ENCODE measurements at regions not wholly inside any gene's neighbourhood (a gene's known extent, or its start where the extent isn't known, plus 50 kb on each side); places are given as distances from the start of the nearest gene placed in this dataset.
A peak's percentile ranks its signal among the peaks of the same experiment; 100 is the strongest.
"Not testable (repeated sequence)": the region's sequence is repeated elsewhere in the genome, so short reads cannot be mapped to it uniquely, and the experiment has no call there.

GRCh38 chrX:9271789-9272525, 192.9 kb upstream of the TBL1X start:
- DNase-seq: no peak

DNA sequence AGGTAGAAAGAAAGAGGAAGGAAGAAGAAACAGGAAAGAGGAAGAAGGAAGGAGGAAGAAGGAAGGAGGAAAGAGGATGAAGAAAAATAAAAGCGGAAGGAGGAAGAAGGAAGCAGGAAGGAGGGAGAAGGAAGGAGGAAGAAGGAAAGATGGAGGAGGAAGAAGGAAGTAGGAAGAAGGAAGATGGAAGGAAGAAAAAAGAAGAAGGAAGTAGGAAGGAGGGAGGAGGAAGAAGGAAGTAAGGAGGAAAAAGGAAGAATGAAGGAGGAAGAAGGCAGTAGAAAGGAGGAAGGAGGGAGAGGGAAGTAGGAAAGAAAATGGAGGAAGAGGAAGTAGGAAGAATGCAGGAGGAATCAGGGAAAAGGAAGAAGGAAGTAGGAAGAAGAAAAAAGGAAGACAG, 191.1 kb upstream of the TBL1X start:
- no peak for DNase-seq

DNA sequence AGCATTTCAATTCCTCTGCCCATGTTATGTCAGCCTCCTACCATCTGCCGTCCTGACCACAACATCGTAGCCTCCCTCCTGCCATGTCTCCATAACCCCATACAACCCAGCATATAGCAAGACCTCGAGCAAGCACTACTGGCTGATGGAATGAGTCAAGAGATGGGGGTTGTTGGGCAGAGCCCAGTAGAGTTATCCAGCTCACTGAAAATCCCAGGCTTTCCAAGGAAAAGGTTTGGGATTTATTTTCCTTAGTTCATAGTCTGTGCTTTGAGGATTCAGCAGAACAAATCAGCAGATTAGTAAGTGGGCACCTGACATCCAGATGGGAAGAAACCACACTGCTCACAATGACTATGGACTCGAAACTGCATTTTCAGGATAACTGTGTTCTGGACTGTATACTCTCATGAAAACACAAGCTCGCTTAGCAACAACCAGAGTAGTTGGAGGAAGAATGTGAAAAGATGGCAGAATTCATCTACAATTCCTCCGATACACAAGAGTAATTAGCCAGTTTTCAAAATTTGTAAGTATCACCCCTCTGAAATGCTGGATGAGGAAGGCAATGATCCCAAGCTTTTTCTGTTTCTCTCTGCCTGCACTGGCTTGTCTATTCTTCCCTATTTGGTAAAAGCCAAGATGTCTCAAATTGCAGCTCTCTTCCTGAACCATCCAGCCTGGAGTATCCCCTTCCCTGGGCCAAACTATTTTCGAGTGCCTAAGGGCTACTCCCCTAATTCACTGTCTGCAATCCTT, 186.2 kb upstream of the TBL1X start:
- DNase-seq: no peak

DNA sequence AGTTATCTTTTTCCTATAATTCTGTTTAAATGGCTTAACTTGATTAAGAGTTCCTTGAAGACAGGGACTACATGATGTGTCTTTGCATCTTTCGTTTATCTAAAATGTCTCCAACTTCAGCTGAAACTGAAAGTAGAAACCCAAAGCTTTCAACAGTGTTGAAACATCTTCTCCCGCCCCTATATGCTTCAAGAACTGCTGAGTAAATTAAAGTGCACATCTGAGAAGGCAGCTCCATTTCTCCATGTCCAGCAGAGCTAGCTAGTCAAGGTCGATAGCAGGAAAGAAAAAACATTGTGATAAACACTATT, 185.7 kb upstream of the TBL1X start:
- no peak for DNase-seq

DNA sequence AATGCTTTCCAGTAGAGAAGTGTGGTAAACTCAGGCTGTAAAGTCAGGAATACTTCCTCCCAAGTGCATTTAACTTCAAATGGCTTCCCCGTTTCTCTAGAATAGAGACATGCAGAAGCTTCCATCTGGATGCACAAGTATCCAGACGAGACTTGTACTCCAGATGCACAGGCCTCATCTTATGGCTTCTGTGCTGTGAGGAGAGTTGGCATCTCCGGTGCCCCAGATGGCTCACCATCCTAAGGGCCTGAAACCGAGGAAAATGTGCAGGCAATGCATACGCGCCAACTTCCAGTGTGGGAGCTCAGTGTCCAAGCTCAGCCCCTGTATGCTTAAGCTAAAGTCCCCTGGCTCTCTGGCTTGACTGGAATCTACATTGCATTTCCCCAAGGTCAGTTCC, 184.0 kb upstream of the TBL1X start:
- no peak for DNase-seq

- DNase-seq: no peak
Measured at GRCh38 chrX:9282325-9282724, 182.5 kb upstream of the TBL1X start.

DNA sequence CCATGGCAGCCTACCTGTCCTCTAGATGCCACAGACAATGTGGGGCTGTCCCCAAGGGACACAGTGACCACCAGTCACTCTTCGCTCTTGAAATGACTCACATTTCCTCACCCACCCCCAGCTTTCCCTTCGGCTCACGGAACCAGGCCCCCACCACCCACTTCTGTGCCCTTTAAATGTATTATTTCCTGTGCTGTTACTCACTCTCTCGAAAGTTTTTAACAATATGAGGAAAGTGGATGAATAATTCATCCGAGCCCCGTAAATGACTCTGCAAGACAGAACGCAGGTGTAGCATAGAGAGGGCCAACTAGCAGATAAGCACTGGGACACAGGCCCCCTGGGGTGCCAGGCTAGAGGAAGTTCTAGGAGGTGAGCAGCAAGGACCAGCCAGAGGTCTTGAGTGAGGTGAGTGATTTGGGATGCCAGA, 179.5 kb upstream of the TBL1X start:
- no peak for DNase-seq

DNA sequence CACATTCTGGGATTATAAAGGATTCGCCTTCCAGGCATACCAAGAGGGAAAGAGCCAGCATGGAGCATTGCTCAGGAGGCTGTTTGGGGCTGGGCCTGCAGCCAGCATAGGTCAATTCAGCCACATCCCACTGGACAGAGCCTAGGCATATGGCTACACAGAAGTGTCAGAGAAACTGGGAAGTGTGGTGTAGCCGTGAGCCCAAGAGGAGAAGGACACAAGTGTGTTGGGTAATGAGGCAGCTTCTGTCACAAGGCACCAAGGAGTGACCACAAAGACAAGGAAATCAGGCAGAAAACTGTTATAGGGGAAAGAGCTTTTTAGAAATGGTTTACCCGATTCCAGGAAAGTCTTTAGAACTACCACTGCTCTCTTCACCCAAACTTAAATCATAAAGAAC, 178.6 kb upstream of the TBL1X start:
- DNase-seq: no peak

GRCh38 chrX:9291629-9292028, 173.2 kb upstream of the TBL1X start:
- no peak for DNase-seq

DNA sequence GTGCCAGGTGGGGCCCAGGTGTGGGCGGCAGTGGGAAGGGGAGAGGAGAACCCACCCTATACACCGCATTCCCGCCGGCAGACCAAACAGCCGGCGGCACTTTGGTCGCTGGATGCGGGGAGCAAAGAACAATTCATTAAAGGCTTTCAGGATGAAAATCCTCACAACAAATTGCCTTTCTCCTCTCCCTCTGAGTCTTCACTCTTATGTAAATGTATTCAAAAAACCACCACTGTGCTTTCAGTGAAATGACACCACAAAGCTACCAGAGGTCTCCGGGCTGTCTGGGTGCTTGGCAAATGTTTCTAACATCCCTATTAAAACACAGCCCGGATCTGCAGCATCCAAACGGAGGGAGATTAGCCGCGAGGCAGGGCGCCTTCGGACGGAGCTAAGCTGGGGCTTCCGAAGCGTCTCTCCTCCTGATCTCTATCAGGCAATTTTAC, 171.8 kb upstream of the TBL1X start:
- DNase-seq: no peak

DNA sequence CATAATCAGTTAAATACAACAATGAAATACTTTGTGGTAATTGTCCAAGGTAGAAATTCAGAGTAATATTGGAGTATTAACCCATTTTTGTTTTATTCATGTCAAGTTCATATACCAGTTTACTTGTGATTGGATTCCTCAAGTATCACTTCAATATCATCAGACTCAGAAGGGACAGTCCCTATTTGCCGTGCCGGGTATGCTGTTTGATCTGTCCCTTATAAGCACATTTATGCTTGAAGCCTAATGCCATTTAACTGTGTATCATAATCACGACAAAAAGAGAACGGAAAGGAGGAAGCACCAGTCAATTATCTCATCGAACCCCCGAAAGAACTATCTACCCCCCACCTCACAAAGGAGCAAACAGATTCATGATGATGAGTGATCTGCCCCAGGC, 171.0 kb upstream of the TBL1X start:
- DNase-seq: no peak

GRCh38 chrX:9295551-9295950, 169.3 kb upstream of the TBL1X start:
- DNase-seq: no peak

DNA sequence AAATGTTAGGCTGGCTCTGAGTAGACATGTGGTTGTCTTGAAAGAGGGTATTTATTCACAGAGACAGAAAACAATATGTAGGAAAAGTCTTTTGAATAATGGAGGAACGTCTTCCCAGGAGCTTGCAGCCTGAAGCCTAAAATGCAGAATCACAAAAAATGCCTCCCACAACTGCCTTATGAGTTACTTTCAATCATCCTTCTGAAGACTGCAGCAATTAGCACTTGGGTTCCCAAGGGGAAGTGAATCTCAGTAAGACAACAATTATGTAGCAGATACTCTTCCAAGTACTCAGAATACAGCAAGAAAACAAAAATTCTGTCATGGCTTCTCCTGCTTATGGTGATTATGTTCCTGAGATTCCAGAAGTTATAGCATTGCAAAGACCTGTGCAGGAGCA, 166.6 kb upstream of the TBL1X start:
- DNase-seq: no peak

- DNase-seq: not testable (repeated sequence)
Measured at GRCh38 chrX:9299681-9300080, 165.2 kb upstream of the TBL1X start.

DNA sequence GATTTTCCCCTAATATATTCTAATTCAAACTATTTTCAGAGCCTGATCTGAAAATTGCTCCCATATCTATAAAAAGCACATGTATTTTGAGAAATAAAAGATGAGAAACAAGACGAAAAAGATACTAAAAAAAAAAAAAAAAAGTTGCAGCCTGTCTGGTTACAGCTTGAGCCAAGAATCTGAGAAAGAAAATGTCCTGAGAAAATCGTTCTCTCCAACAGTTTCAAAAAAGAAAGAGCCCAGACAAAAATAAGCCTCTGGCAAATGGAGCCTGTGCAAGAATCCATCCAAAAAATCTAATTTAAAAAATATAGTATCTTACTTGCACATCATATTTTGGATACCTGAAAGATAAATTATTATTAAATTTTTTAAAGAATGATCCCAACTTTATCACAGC, 163.0 kb upstream of the TBL1X start:
- DNase-seq: no peak

DNA sequence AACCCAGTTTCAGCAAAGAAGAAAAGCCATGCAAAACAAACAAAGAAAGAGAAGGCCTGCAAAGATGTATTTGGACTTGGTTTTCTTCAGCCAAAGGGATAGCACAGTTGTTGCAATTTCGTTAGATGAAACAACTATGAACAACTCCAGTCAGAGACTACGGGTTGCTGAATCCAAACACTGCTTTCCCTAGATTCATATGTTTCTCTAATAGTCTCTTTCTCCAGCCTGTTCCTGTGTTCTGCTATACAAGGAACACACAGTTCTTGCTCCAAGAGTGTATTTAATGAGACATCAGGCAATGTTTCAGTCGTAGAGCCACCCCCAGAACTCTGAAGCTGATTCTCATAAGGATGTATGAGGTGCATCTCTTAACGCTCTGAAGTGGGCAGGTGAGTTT, 162.5 kb upstream of the TBL1X start:
- DNase-seq: no peak

- no peak for DNase-seq
Measured at GRCh38 chrX:9308426-9308825, 156.4 kb upstream of the TBL1X start.

DNA sequence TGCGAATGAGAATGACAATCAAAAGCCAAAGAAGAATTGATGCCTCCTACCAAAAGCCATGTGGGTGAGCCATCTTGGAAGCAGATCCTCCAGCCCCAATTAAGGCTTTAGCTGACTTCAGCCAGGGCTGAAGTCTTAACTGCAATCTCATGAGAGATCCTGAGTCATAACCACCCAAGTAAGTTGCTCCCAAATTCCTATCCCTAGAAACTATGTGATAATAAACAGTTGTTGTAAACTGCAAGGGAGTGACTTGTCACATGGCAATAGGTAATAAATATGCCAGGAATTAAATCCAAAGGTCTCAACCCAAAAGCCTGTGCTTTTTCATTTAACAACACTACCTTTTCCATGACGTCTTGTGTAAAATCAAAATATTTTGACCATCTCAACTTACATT, 154.2 kb upstream of the TBL1X start:
- DNase-seq: no peak

- no peak for DNase-seq
Measured at GRCh38 chrX:9311421-9312160, 153.3 kb upstream of the TBL1X start.

GRCh38 chrX:9312922-9313867, 151.7 kb upstream of the TBL1X start:
- DNase-seq: peak; percentile 7

GRCh38 chrX:9315086-9315485, 149.8 kb upstream of the TBL1X start:
- DNase-seq: no peak

GRCh38 chrX:9316096-9316495, 148.8 kb upstream of the TBL1X start:
- DNase-seq: no peak

- no peak for DNase-seq
Measured at GRCh38 chrX:9317176-9317575, 147.7 kb upstream of the TBL1X start.
